HL-60 (cell line): ENCODE measurements at regions not wholly inside any gene's neighbourhood (a gene's known extent, or its start where the extent isn't known, plus 50 kb on each side); places are given as distances from the start of the nearest gene placed in this dataset.

ENCODE experiments used
- CTCF ChIP-seq: IDR thresholded peaks from one replicate; pipeline ENCODE4 v1.5.1; 2011; ENCODE audit warnings: low read length, control low read depth, inconsistent platforms; ENCODE audit not compliant: insufficient read depth
- POLR2AphosphoS5 ChIP-seq: IDR thresholded peaks from 2 replicates; pipeline ENCODE4 v1.6.1; 2012; ENCODE audit warnings: low read depth
- SPI1 ChIP-seq: IDR thresholded peaks from 2 replicates; pipeline ENCODE4 v1.6.1; 2012; ENCODE audit warnings: low read depth, mild to moderate bottlenecking, borderline replicate concordance

GRCh38 chr9:88792502-88792901 lies 198.8 kb upstream of the S1PR3 start:
- no peak for TF ChIP-seq POLR2AphosphoS5
- TF ChIP-seq CTCF = no peak
- no peak for TF ChIP-seq SPI1
